Osteoblast (primary cell): ENCODE measurements at regions not wholly inside any gene's neighbourhood (a gene's known extent, or its start where the extent isn't known, plus 50 kb on each side); places are given as distances from the start of the nearest gene placed in this dataset.

ENCODE experiments used
- DNase-seq: peaks from one replicate; pipeline ENCODE4 v3.0.0; 2011; ENCODE audit warnings: low spot score, mixed read lengths; ENCODE audit not compliant: insufficient read length; ENCODE audit errors: missing footprints
- H2AFZ ChIP-seq: 2 replicates; pipeline ENCODE4 v1.6.0; 2011; ENCODE audit warnings: mild to moderate bottlenecking, low read length
- H3K27ac ChIP-seq: 2 replicates; pipeline ENCODE4 v1.5.1; 2011; ENCODE audit warnings: mild to moderate bottlenecking, low read depth, low read length, moderate library complexity
- H3K27me3 ChIP-seq: 2 replicates; pipeline ENCODE4 v1.6.0; 2012; ENCODE audit warnings: mild to moderate bottlenecking, control low read depth, inconsistent platforms, low read length, moderate library complexity; ENCODE audit not compliant: insufficient read depth
- H3K36me3 ChIP-seq: 2 replicates; pipeline ENCODE4 v1.5.1; 2011; ENCODE audit warnings: mild to moderate bottlenecking, low read length, control low read depth, moderate library complexity; ENCODE audit not compliant: insufficient read depth
- H3K4me1 ChIP-seq: 2 replicates; pipeline ENCODE4 v1.5.1; 2011; ENCODE audit warnings: mild to moderate bottlenecking, low read length, control low read depth, moderate library complexity; ENCODE audit not compliant: insufficient read depth
- H3K4me2 ChIP-seq: 2 replicates; pipeline ENCODE4 v1.6.0; 2011; ENCODE audit warnings: mild to moderate bottlenecking, low read length; ENCODE audit not compliant: insufficient read depth
- H3K4me3 ChIP-seq: fragments of 200-600 bp; sonication (generic); 3 replicates; pipeline ENCODE4 v1.5.1; 2012; ENCODE audit warnings: mild to moderate bottlenecking, low read length, inconsistent platforms; ENCODE audit not compliant: insufficient read depth
- H3K79me2 ChIP-seq: 2 replicates; pipeline ENCODE4 v1.6.0; 2012; ENCODE audit warnings: mild to moderate bottlenecking, low read length, control low read depth, inconsistent platforms; ENCODE audit not compliant: insufficient read depth
- H3K9me3 ChIP-seq: 2 replicates; pipeline ENCODE4 v1.5.1; 2011; ENCODE audit warnings: low read depth, low read length, control low read depth
- H4K20me1 ChIP-seq: 2 replicates; pipeline ENCODE4 v1.6.0; 2012; ENCODE audit warnings: mild to moderate bottlenecking, low read length, control low read depth; ENCODE audit not compliant: insufficient read depth
- TF ChIP-seq, protein P1 (sequence below): IDR thresholded peaks from 2 replicates; pipeline ENCODE4 v1.5.1; 2011; ENCODE audit warnings: mild to moderate bottlenecking, low read depth, low read length, moderate library complexity; ENCODE audit errors: extremely low read depth

DNA sequence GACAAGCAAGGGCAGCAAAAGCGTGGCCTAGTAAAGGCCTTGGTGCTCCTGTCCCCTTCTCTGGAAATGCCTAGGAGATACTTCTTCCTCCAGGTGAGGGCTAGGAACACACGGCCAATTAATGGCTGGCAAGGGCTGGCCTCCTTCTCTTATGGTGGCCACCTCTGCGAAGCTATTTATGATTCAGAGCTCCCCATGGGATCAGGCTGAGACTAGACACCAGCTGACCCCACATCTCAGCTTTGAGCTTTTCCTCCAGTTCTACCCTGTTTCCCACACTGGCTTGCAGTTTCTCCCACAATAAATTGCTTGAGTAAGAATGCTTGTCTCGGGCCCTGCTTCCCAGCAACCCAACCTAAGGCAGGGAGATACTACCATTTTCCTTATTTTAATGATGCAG, 53.7 kb downstream of the CAMK2N1 start:
- peaks cover 22% of the 10 kb centered on the region for H3K27me3 ChIP-seq
- no peak overlapping the region for H3K4me2 ChIP-seq
- no peak overlapping the region for H2AFZ ChIP-seq
- no peaks in the 10 kb centered on the region for H3K36me3 ChIP-seq
- DNase-seq: peak; percentile 44
- peaks cover 1% of the 10 kb centered on the region for H3K4me1 ChIP-seq
- no peak overlapping the region for H3K4me3 ChIP-seq
- no peak overlapping the region for H3K27ac ChIP-seq
- no peaks in the 10 kb centered on the region for H4K20me1 ChIP-seq
- H3K9me3 ChIP-seq: no peaks in the 10 kb centered on the region
- no peaks in the 10 kb centered on the region for H3K79me2 ChIP-seq
- TF ChIP-seq, protein P1, sequence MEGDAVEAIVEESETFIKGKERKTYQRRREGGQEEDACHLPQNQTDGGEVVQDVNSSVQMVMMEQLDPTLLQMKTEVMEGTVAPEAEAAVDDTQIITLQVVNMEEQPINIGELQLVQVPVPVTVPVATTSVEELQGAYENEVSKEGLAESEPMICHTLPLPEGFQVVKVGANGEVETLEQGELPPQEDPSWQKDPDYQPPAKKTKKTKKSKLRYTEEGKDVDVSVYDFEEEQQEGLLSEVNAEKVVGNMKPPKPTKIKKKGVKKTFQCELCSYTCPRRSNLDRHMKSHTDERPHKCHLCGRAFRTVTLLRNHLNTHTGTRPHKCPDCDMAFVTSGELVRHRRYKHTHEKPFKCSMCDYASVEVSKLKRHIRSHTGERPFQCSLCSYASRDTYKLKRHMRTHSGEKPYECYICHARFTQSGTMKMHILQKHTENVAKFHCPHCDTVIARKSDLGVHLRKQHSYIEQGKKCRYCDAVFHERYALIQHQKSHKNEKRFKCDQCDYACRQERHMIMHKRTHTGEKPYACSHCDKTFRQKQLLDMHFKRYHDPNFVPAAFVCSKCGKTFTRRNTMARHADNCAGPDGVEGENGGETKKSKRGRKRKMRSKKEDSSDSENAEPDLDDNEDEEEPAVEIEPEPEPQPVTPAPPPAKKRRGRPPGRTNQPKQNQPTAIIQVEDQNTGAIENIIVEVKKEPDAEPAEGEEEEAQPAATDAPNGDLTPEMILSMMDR: no peak

DNA sequence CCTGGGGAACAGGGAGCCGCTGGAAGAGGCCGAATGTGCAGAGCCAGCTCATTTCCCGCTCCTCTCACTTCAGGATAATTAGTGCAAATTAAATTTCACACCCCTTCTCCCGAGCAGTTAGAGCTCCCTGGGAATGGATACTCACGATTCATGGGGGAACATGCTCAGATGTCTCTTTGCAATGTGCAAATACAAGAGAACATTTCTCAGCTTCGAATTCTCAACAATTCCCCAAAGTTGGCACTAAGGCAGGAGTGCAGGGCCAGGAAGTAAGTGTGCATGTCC, 54.9 kb downstream of the CAMK2N1 start:
- H3K4me2 ChIP-seq: no peak overlapping the region
- peaks cover 18% of the 10 kb centered on the region for H3K27me3 ChIP-seq
- no peaks in the 10 kb centered on the region for H3K9me3 ChIP-seq
- H3K4me1 ChIP-seq: peaks cover 12% of the 10 kb centered on the region
- no peaks in the 10 kb centered on the region for H4K20me1 ChIP-seq
- TF ChIP-seq, protein P1: no peak
- no peaks in the 10 kb centered on the region for H3K36me3 ChIP-seq
- H2AFZ ChIP-seq: no peak overlapping the region
- H3K4me3 ChIP-seq: no peak overlapping the region
- peak; percentile 4 for DNase-seq
- H3K79me2 ChIP-seq: no peaks in the 10 kb centered on the region
- no peak overlapping the region for H3K27ac ChIP-seq

DNA sequence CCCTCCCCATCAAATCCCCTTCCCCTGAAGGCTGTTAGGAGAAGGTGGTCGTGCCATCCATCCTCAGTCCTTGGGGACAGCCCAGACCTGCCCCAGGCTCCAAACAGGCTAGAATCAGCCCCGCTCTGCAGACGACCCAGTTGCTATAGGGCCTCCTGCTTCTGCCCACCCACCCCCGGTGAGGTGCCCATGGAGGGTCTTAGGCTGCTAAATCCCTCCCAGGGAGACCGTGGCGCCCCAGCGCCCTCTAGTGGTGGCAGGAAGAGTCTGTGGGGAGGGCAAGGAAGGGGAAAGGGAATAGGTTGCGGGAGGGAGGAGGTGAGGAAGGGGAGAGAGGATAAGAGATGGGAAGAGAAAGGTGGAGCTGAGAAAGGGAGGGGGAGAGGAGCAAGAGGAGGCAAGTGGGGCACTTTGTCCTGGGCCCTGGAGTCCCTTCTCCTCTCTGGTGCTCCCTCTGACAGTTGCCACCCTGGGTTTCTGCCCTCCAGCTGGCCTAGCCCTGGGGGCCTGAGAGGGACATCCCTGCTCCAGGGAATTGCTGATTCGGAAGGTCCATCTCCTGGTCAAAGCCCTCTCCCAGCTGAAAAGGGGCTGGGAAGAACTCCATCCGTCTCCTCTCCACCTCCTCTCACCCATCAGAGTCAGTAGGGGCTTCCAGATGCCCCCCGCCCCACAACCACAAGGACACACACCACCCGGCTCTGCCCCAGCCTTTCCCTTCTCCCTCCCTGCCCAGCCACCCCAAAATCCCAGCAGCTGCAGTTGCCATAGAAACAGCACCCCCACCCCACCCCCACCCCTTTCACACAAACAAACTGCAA, 55.4 kb downstream of the CAMK2N1 start:
- H3K4me1 ChIP-seq: peaks cover 12% of the 10 kb centered on the region
- TF ChIP-seq, protein P1: peak; percentile 82

DNA sequence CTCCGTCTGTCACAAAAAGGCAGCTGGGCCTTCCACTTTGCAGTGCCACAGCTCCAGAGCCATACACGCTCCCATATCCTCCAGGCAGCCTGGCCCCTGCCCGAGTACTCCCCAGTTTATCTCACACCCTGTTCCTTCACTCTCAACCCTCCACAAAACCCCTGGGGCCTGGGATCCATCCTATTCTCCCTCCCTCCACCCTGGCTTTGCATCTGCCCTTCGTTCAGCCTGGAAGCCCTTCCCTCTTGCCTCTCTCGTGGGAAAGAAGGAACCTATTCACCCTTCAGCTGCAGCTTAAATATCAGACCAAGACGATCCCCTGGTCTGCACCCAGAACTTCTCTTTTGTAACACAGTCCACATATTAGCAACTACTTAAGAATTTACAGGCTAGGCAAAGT, 56.7 kb downstream of the CAMK2N1 start:
- no peak overlapping the region for H3K4me3 ChIP-seq
- TF ChIP-seq, protein P1: no peak
- H3K9me3 ChIP-seq: peaks cover 2% of the 10 kb centered on the region
- H3K36me3 ChIP-seq: no peaks in the 10 kb centered on the region
- no peaks in the 10 kb centered on the region for H3K79me2 ChIP-seq
- DNase-seq: no peak
- H3K4me2 ChIP-seq: no peak overlapping the region
- H3K27me3 ChIP-seq: peaks cover 7% of the 10 kb centered on the region
- H3K27ac ChIP-seq: no peak overlapping the region
- peaks cover 12% of the 10 kb centered on the region for H3K4me1 ChIP-seq
- no peaks in the 10 kb centered on the region for H4K20me1 ChIP-seq
- no peak overlapping the region for H2AFZ ChIP-seq

More for the DNA sequence above, 55.4 kb downstream of the CAMK2N1 start:
- Histone ChIP-seq H3K4me3 (no peak overlapping the region), H3K27ac (no peak overlapping the region), H3K36me3 (no peaks in the 10 kb centered on the region), H3K79me2 (no peaks in the 10 kb centered on the region), H2AFZ (no peak overlapping the region), H4K20me1 (no peaks in the 10 kb centered on the region), H3K27me3 (peaks cover 13% of the 10 kb centered on the region), H3K9me3 (peaks cover under 1% of the 10 kb centered on the region), H3K4me2 (no peak overlapping the region)
- DNase-seq: peak; percentile 85
